ENCODE measurements at regions not wholly inside any gene's neighbourhood (a gene's known extent, or its start where the extent isn't known, plus 50 kb on each side); places are given as distances from the start of the nearest gene placed in this dataset.

DNA sequence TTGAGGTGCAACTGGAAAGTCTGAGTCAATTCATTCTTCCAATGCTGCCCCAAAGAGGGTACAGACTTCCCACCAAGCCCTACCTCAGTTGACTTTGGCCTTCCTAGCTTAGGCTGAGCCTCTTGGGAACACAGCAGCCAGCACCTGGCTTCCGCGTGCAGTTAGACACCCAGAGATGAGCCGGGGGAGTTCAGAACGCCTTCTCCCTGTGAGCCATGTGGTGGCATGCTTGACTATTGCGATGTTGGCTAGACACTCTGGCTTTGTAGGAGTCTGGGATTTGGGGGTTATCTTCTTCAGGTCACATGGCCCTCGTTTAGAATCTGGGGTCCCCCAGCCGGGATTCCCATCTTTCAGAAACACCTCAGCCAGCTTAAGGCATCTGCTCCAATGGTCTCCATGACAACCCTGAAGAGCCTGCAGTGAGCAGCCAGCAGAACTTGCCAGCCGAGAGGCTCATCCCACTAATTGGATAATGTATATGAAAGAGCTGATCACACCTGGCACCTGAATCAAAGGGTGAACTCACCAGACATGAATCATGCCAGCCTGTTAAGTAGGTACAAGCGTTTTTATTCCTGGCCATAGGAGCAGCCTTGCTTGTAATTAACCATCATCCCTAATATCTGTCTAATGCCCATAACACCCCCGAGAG, 167.5 kb downstream of the SYK start:
- TF ChIP-seq GATA3 (IDR thresholded peaks at IDR 0.05; ENCODE audit: low read depth, low read length) = no peak
- TF ChIP-seq GATA2 (IDR thresholded peaks at IDR 0.05; ENCODE audit: low read depth, low read length) = no peak

DNA sequence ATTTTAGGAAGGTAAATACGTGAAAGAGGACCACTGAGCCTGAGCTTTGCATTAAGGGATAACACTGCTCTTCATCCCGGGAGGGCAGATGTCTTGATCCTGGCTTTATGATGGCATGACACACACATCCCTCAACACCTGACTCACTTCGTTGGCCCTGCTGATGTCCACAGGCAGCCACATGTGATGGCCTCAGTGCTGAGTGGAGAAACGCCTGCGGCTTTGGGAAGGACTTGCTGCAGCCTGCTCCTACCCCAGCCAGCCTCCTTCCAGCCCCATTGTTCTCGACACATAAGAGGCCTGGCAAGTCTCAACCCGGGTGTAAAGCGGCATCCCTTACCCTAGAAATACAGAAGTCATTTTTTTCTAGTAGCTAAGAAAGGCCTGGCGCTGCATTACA, 169.0 kb downstream of the SYK start:
- TF ChIP-seq GATA2 (IDR thresholded peaks at IDR 0.05; ENCODE audit: low read depth, low read length) (no peak), GATA3 (IDR thresholded peaks at IDR 0.05; ENCODE audit: low read depth, low read length) (no peak)

DNA sequence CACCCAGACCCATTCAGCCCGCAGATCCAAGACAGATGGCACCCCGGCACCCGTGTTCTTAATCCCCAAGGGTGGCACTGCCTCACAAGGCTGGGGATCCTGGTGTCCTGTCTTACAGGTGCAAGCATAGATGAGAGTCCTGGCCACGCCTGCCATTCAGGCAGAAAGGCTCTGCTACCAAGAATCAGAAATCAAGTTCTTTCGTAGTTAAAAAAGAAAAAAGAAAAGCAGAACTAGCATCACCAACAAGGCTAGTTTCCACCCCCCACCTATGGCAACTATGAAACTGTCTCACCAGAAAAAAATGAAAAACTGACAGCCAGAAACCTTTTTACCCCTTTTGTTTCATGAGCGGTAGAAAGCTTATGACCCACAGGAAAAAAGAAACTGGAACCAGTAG, 170.4 kb downstream of the SYK start:
- TF ChIP-seq GATA2 (IDR thresholded peaks at IDR 0.05; ENCODE audit: low read depth, low read length) (no peak), GATA3 (IDR thresholded peaks at IDR 0.05; ENCODE audit: low read depth, low read length) (no peak)

DNA sequence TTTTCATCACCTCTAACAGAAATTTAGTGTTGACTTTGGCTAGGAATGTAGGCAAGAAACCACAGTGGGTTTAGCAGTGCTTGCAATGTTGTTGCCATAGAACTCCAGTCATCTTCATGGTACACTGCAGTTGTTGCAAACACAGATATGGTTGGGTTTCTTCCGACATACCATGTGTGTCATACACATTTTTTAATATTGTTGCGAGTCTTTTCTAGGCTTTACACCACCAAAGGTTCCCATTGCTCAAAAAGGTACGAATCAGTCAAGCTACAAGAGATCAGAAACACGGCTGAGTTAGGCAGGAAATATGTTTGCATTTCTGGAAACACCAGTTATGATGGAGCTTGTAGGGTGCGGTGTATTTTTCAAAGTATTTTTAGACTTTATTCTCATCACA, 172.4 kb downstream of the SYK start:
- TF ChIP-seq GATA3 (IDR thresholded peaks at IDR 0.05; ENCODE audit: low read depth, low read length) (no peak), GATA2 (IDR thresholded peaks at IDR 0.05; ENCODE audit: low read depth, low read length) (no peak)

DNA sequence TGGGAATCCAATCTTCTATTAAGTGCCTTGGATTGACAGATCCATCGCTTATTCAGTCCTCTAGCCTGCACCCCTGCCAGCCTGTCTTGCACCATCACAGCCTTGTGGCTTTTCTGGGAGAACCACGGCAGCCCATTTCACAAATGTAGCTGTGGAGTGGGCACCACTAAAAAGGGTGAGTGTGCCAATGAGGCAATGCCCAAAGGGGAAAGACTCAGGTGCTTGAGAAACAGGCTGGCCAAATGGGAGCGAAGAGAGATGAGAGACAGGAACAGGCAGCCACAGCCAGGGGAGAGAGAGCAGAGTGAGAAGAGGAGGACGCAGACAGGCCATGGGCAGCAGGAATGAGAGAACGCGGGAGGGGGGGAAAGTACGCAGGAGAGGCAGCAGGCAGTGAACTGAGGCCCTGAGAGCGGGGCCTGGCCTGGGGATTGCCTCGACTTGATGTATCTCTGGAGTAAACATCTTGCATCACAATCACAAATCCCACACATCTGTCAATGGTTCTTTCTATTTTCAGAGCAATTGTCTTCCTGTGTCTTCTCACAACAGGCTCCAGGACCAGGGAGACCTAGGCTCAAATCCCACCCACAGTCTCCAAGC, 173.1 kb downstream of the SYK start:
- no peak for TF ChIP-seq GATA3 (IDR thresholded peaks at IDR 0.05; ENCODE audit: low read depth, low read length)
- TF ChIP-seq GATA2 (IDR thresholded peaks at IDR 0.05; ENCODE audit: low read depth, low read length) = no peak

DNA sequence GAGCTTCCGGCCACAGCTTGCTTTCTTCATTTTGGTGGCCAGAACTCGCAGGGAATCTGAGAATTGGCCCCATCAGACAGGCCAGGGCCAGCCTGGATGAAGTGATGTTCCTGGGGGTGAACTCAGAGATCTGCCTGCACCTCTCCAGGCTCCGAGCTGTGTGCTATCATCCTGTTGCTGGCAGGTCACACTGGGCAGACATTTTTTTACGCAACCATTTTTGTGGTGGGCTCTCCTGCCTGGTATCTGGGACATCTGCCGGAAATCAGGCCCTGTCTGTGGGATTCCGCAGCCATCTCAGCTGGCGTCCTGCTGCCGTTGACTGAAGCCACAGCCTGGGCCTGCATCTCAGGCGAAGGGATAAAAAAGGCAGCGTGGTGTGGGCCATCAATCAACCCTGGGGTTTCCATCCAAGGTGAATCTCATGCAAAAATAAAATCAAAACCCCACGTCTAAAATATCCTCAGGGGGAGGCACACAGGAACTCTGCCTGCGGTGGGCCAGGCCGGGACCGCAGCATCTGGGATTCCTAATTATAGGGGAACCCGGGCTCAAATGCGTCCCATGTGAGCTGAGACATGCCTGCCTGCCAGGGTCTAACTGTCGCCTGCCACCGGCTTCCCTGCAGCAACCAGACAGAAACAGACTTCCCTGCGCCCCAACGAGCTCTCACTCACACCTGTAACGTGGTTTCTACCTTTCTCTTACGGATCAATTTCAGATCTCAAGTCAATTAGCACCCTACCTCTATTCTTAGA, 174.3 kb downstream of the SYK start:
- no peak for TF ChIP-seq GATA2 (IDR thresholded peaks at IDR 0.05; ENCODE audit: low read depth, low read length)

DNA sequence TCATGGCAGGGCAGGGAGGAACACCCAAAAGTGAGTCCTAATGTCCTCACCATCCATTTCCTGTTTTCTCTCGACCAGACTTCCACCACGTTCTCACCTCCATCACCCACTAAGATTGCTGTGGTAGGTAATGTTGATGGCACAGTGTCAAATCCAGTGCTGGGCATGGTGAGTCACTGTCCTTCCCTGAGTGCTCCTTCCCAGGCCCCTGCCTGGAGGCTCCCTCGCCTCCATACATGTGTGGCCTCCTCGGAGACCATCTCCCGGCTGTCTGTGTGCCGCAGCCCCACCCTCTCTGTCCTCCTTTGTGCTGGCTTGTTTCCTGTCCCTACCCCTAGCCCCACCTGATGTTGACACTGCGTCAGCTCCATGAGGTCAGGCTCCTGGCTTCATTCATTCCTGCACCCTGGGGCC, 177.5 kb downstream of the SYK start:
- TF ChIP-seq GATA3 (IDR thresholded peaks at IDR 0.05; ENCODE audit: low read depth, low read length) = no peak
- no peak for TF ChIP-seq GATA2 (IDR thresholded peaks at IDR 0.05; ENCODE audit: low read depth, low read length)

DNA sequence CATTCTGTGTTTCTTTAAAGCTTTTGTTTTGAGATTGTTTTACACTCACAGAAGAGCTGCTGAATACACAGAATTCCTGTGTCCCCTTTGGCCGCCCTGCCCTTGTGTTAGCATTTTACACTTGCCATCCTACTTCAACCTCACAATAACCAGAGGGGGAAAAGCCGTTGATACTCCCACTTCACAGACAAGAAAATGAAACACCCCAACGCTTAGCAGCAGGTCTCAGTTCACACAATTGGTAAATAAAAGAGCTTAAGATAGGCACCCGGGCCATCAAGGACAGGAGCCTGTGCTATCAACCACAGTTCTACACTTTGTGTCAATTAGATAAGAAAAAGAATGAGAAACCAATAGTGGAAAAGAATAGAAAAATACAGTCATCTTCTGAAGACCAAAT, 178.0 kb downstream of the SYK start:
- TF ChIP-seq GATA3 (IDR thresholded peaks at IDR 0.05; ENCODE audit: low read depth, low read length) = no peak
- no peak for TF ChIP-seq GATA2 (IDR thresholded peaks at IDR 0.05; ENCODE audit: low read depth, low read length)

DNA sequence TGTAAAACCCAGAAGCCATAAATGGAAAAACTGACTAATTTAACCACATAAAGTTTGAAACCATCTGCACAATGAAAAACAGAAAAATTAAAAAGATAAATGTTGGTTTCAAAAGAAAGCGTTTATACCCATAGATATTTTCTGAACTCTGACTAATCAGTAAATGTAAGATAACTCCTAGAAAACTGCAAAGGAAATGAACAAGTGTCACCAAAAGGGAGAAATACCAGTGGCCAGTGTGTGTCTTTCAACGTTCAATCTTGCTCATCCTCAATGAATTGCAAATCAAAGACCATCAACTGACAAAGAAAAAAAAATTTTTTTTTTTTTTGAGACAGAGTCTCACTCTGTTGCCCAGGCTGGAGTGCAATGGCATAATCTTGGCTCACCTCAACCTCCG, 180.1 kb downstream of the SYK start:
- TF ChIP-seq GATA3 (IDR thresholded peaks at IDR 0.05; ENCODE audit: low read depth, low read length) (no peak), GATA2 (IDR thresholded peaks at IDR 0.05; ENCODE audit: low read depth, low read length) (no peak)

DNA sequence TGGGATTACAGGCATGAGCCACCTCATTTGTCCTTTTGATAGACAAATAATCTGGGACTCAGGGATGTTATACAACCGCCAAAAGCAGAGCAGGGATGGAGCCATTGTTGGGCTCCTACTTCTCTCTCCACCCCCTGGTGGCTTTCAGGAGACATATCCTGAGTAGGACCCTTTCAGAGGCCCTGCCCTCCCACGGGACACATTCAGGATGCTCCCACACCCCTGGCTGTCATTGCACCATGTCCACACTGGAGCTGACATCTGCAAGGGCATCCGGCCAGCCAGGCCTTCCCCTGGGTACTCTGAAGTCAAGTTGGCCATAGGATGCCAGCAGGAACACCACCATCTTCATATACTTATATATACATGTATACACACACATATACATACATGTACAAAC, 181.8 kb downstream of the SYK start:
- TF ChIP-seq GATA2 (IDR thresholded peaks at IDR 0.05; ENCODE audit: low read depth, low read length) (no peak), GATA3 (IDR thresholded peaks at IDR 0.05; ENCODE audit: low read depth, low read length) (no peak)

DNA sequence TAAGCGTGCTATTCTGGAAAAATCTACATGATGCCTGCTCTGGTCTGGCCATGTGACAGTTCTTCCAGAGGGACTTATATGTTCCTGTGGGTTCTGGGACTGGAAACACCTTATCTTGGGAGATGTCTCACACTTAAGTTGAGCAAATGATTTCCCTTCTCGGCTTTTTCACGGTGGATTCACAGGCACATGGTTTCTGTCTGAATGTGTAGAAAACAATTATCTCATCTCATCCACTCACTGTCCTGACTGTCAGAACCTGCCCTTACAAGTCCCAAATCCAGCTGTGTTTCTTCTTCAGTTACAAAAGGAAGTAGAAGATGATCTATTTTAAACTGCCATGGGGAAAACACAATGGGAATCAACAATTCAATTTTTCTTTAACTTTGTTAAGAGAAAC, 184.0 kb downstream of the SYK start:
- TF ChIP-seq GATA3 (IDR thresholded peaks at IDR 0.05; ENCODE audit: low read depth, low read length) = no peak

DNA sequence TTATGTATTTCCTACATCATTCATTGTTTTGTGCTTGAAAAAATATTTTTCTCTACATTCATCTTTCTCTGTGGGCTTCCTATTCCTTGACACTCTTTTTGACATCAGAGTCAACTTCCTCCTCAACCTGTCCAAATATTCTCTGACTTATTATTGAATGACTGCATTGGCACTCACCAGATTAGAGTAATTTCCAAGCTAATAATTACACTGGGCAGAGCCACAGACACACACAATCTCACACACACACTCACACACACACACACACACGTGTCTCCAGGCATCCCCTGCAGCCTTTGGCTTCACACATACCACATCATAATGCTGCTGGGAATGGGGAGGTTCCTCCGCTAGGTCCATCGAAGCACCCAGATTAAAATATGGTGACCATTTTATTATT, 184.5 kb downstream of the SYK start:
- TF ChIP-seq GATA2 (IDR thresholded peaks at IDR 0.05; ENCODE audit: low read depth, low read length) (no peak), GATA3 (IDR thresholded peaks at IDR 0.05; ENCODE audit: low read depth, low read length) (no peak)

DNA sequence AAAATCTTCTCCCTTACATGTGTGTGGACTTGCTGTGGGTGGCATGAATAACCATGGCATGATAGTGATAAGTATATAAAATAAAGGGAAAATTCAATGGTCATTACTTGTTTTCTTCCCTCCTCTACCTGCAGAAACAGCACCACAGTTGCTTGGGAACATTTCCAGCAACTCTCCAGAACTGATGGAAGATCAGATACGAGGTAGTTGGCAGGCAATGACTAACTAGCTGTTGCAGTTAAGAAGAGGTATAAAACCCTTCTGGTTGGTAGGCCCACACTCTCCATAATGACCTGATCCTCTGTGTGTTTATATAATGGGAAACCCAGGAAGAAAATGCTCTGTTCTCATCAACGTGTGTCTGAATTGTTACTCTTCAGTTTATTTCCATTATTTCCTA, 185.9 kb downstream of the SYK start:
- no peak for TF ChIP-seq GATA3 (IDR thresholded peaks at IDR 0.05; ENCODE audit: low read depth, low read length)
- no peak for TF ChIP-seq GATA2 (IDR thresholded peaks at IDR 0.05; ENCODE audit: low read depth, low read length)

DNA sequence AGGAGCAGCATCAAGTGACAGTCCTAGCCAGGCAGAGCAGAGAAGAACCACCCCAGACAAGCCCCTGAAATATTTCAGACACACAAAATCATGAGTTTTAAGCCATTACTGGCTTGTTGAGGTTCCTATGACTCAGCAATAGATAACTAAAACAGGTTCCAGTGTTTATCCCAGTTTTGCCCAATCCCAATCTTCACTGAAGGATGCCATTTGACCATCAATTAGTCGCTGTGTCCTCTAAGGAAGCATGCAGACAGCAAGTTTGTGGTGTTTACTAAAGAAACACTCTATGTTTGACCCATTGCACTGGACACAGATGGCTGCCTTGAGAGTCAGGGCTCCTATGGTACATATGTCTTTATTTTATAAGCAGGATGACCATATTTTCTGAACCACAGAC, 186.7 kb downstream of the SYK start:
- TF ChIP-seq GATA2 (IDR thresholded peaks at IDR 0.05; ENCODE audit: low read depth, low read length) (no peak), GATA3 (IDR thresholded peaks at IDR 0.05; ENCODE audit: low read depth, low read length) (no peak)

DNA sequence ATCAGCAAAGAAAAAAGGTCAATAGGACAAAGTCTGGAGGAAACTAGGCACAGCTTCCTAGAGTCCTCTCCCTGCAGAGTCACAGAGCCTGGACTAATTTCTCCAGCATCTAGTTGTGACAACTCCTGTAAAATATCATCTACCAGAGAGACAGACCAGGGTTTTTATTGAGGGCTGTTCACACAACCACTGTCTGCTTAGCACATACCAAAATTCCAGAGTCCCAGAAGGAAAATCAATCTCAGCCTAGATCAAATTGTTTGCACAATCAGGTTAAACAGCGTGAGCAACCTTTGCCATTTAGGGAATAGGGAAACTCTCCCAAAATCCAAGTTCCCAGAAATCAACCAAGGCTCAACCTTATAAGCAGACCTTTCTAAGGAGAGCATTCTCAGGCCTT, 190.3 kb downstream of the SYK start:
- TF ChIP-seq GATA2 (IDR thresholded peaks at IDR 0.05; ENCODE audit: low read depth, low read length) (no peak), GATA3 (IDR thresholded peaks at IDR 0.05; ENCODE audit: low read depth, low read length) (no peak)

Measured in SH-SY5Y (cell line).